HFF-Myc (cell line): ENCODE measurements at regions not wholly inside any gene's neighbourhood (a gene's known extent, or its start where the extent isn't known, plus 50 kb on each side); places are given as distances from the start of the nearest gene placed in this dataset.

ENCODE experiments used
- DNase-seq: peaks from one replicate; pipeline ENCODE4 v3.0.0-alpha.2; 2011; ENCODE audit warnings: low read depth; ENCODE audit errors: extremely low read depth
- H3K4me3 ChIP-seq: replicated peaks from 2 replicates; pipeline ENCODE4 v1.5.1; 2011; ENCODE audit warnings: low read depth, mild to moderate bottlenecking, control low read depth, low read length
- CTCF ChIP-seq: IDR thresholded peaks from 2 replicates; pipeline ENCODE4 v1.5.1; 2012; ENCODE audit warnings: mild to moderate bottlenecking, low read depth, low read length, control low read depth; ENCODE audit errors: missing control alignments

DNA sequence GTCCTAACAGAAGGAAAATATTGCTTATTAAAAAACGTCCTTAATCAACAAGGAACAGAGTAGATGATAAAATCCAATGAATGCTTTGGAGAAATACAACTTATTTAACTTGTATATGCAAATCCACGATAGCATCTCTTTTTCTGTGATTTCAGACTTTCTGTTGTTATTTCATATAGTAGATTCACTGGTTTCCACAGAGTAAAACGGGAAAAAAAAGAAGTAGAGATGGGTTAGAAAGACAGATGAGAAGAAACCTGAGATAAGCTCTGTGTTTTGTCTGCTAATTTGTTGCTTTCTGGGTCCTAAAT lies 447.7 kb downstream of the RERGL start:
- no peak for DNase-seq
- no peak overlapping the region for H3K4me3 ChIP-seq
- TF ChIP-seq CTCF: no peak

- DNase-seq: no peak
- no peak overlapping the region for H3K4me3 ChIP-seq
- TF ChIP-seq CTCF: no peak
These were observed 449.4 kb downstream of the RERGL start for GRCh38 chr12:17640615-17641014.

DNA sequence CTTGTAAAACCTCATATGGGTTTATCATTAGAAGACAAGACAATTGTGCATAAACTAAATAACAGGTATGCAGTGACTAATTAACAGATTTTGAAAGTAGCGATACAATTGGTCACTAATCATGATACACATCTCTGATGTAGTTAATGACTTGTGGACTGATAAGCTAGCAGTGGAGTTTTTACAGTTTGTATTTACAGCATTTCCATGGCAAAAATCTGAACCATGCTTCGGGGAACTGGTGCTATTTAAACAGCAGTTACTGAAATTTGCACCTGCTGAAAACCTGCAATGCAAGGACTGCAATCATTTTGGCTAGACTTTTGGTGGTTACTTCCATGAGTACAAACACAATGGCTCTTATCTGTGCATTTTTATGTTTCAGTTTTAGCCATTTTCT lies 471.2 kb downstream of the RERGL start:
- no peak for TF ChIP-seq CTCF
- no peak for DNase-seq
- no peak overlapping the region for H3K4me3 ChIP-seq

GRCh38 chr12:17609701-17610100 lies 480.3 kb downstream of the RERGL start:
- no peak for TF ChIP-seq CTCF
- no peak overlapping the region for H3K4me3 ChIP-seq
- DNase-seq: no peak

DNA sequence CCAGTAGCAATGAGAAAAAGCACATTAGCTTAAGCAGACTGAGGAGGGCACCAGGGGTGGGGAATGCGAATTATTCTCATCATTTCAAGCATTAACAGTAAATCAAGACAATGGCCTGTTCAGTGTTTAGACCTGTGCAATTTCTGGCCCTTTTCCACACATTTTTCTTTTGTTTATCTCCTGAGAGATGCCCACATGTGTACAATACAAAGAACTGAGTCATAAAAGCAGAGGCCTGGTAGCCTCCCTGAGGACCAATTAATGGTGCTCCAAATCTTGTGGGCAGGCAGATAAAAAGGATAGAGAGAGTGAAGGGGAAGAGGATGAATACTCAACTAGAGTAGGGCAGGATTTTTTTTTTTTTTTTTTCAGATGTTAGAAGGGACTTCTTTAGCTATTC lies 480.8 kb downstream of the RERGL start:
- DNase-seq: no peak
- TF ChIP-seq CTCF: no peak
- H3K4me3 ChIP-seq: no peak overlapping the region

GRCh38 chr12:17595111-17595510 lies 494.9 kb downstream of the RERGL start:
- no peak for DNase-seq
- H3K4me3 ChIP-seq: no peak overlapping the region
- no peak for TF ChIP-seq CTCF

DNA sequence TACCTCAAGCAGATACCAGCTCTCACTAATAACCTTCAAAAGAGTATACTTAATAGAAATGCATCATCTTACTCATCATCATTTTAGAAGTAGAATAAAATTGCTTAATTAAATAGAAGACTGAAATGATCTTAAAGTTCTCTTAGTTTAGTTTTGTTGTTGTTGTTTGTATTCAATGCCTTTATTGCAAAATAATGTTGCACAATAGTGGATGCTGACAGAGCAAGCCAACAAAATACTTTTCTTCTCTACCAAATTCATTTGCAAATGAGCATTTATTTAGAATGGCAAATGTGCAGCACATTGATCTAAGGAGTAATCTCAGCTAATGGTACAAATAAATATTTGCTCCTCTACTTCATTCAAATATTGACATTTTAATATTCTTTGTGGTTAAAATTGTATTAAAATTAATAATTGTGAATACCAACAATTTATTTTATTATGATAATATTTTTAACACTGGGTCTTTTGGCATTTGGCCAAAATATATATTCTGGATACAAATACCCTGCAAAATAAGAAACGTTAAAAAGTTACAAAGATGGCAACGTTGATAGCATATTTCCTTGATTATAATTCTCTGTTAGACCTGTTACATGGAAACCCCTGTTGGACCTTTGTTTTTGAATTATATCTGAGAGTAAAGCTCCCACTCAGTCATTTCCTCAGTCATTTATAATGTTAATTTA lies 496.1 kb downstream of the RERGL start:
- no peak for DNase-seq
- no peak for TF ChIP-seq CTCF
- H3K4me3 ChIP-seq: no peak overlapping the region
